ENCODE measurements at regions not wholly inside any gene's neighbourhood (a gene's known extent, or its start where the extent isn't known, plus 50 kb on each side); places are given as distances from the start of the nearest gene placed in this dataset.
A peak's percentile ranks its signal among the peaks of the same experiment; 100 is the strongest.
"Not testable (repeated sequence)": the region's sequence is repeated elsewhere in the genome, so short reads cannot be mapped to it uniquely, and the experiment has no call there.

- DNase-seq (ENCODE audit: missing footprints) (no peak), ATAC-seq (no peak)
- intact Hi-C loops (cut with DNase I), result no loop called here
Observed at GRCh38 chr5:67674159-67674655, 477.6 kb upstream of the CD180 start.

- peak; percentile 87 for ATAC-seq
Observed at GRCh38 chr5:67673618-67674017, 477.0 kb upstream of the CD180 start.

GRCh38 chr5:67673180-67673579, 476.6 kb upstream of the CD180 start:
- peak; percentile 37 for ATAC-seq
- intact Hi-C loops (cut with DNase I), result loop anchor here (1.0 kb wide), 1 partner anchor 21 kb away; no protein-coding TSS in a partner anchor
- DNase-seq (ENCODE audit: missing footprints), result no peak

More at GRCh38 chr5:67673618-67674017, 477.0 kb upstream of the CD180 start:
- no peak for DNase-seq (ENCODE audit: missing footprints)
- intact Hi-C loops (cut with DNase I), result loop anchor here (1.0 kb wide), 1 partner anchor 21 kb away; no protein-coding TSS in a partner anchor

GRCh38 chr5:67672636-67673035, 476.0 kb upstream of the CD180 start:
- ATAC-seq (no peak), DNase-seq (ENCODE audit: missing footprints) (no peak)
- intact Hi-C loops (cut with DNase I), result loop anchor here (1.0 kb wide), 1 partner anchor 22 kb away; no protein-coding TSS in a partner anchor

- intact Hi-C loops (cut with DNase I), result no loop called here
- no peak for ATAC-seq
- no peak for DNase-seq (ENCODE audit: missing footprints)
Observed at GRCh38 chr5:67669916-67670315, 473.3 kb upstream of the CD180 start.

- intact Hi-C loops (cut with DNase I), result no loop called here
- ATAC-seq (no peak), DNase-seq (ENCODE audit: missing footprints) (no peak)
Observed at GRCh38 chr5:67660149-67660548, 463.6 kb upstream of the CD180 start.

GRCh38 chr5:67659288-67659687, 462.7 kb upstream of the CD180 start:
- ATAC-seq, result peak; percentile 96
- intact Hi-C loops (cut with DNase I), result loop anchor here (5.0 kb wide), 1 partner anchor 33 kb away; no protein-coding TSS in a partner anchor
- DNase-seq (ENCODE audit: missing footprints), result no peak

GRCh38 chr5:67657055-67657454, 460.5 kb upstream of the CD180 start:
- intact Hi-C loops (cut with DNase I), result loop anchor here (5.0 kb wide), 1 partner anchor 35 kb away; no protein-coding TSS in a partner anchor
- ATAC-seq, result no peak
- DNase-seq (ENCODE audit: missing footprints), result no peak

GRCh38 chr5:67652201-67652600, 455.6 kb upstream of the CD180 start:
- intact Hi-C loops (cut with DNase I), result no loop called here
- DNase-seq (ENCODE audit: missing footprints), result no peak
- no peak for ATAC-seq

- intact Hi-C loops (cut with DNase I), result no loop called here
- ATAC-seq, result no peak
Observed at GRCh38 chr5:67651180-67651579, 454.6 kb upstream of the CD180 start.

GRCh38 chr5:67648201-67648671, 451.6 kb upstream of the CD180 start:
- DNase-seq (ENCODE audit: missing footprints), result peak; percentile 93
- peak; percentile 96 for ATAC-seq
- intact Hi-C loops (cut with DNase I), result no loop called here

More at GRCh38 chr5:67651180-67651579, 454.6 kb upstream of the CD180 start:
- no peak for DNase-seq (ENCODE audit: missing footprints)

GRCh38 chr5:67647772-67648171, 451.2 kb upstream of the CD180 start:
- ATAC-seq (no peak), DNase-seq (ENCODE audit: missing footprints) (no peak)
- intact Hi-C loops (cut with DNase I), result no loop called here

- DNase-seq (ENCODE audit: missing footprints) (no peak), ATAC-seq (no peak)
- intact Hi-C loops (cut with DNase I), result no loop called here
Observed at GRCh38 chr5:67644221-67644920, 447.8 kb upstream of the CD180 start.

- intact Hi-C loops (cut with DNase I), result no loop called here
- DNase-seq (ENCODE audit: missing footprints) (no peak), ATAC-seq (no peak)
Observed at GRCh38 chr5:67643536-67643935, 446.9 kb upstream of the CD180 start.

GRCh38 chr5:67639976-67640375, 443.4 kb upstream of the CD180 start:
- ATAC-seq (peak; percentile 40), DNase-seq (ENCODE audit: missing footprints) (no peak)
- intact Hi-C loops (cut with DNase I), result no loop called here

GRCh38 chr5:67639313-67639712, 442.7 kb upstream of the CD180 start:
- ATAC-seq (peak; percentile 7), DNase-seq (ENCODE audit: missing footprints) (no peak)
- intact Hi-C loops (cut with DNase I), result no loop called here

GRCh38 chr5:67636850-67637524, 440.4 kb upstream of the CD180 start:
- intact Hi-C loops (cut with DNase I), result no loop called here
- DNase-seq (ENCODE audit: missing footprints) (no peak), ATAC-seq (peak; percentile 56)

- intact Hi-C loops (cut with DNase I), result no loop called here
- ATAC-seq, result peak; percentile 90
Observed at GRCh38 chr5:67636091-67636490, 439.5 kb upstream of the CD180 start.

GRCh38 chr5:67627079-67627478, 430.5 kb upstream of the CD180 start:
- intact Hi-C loops (cut with DNase I); ATAC-seq; DNase-seq (ENCODE audit: missing footprints): not testable (repeated sequence)

More at GRCh38 chr5:67636091-67636490, 439.5 kb upstream of the CD180 start:
- peak; percentile 83 for DNase-seq (ENCODE audit: missing footprints)

GRCh38 chr5:67623078-67623477, 426.5 kb upstream of the CD180 start:
- DNase-seq (ENCODE audit: missing footprints), result no peak
- peak; percentile 69 for ATAC-seq

More at GRCh38 chr5:67623078-67623477, 426.5 kb upstream of the CD180 start:
- intact Hi-C loops (cut with DNase I), result no loop called here

Data from Right ventricle myocardium inferior (tissue), 1 donor.